Activated CD8-positive, alpha-beta T cell treated with anti-CD3 and anti-CD28 coated beads, Interleukin-2, amount 10 ng/mL, durations not matched to agents 7 days and 5 days (primary cell): ENCODE measurements at regions not wholly inside any gene's neighbourhood (a gene's known extent, or its start where the extent isn't known, plus 50 kb on each side); places are given as distances from the start of the nearest gene placed in this dataset.

Experiments used
- ATAC-seq: fragments of 150-1000 bp; cut with Tn5 transposase; one replicate; pipeline ENCODE4 v1.10.0; 2021; ENCODE audit warnings: moderate library complexity
- CTCF ChIA-PET: fragments of 350-600 bp; sonication (Branson Sonifier 250); formaldehyde crosslinking; loops from one replicate; lab custom pipeline; 2021; ENCODE audit warnings: antibody characterized with exemption; lab: Charles Lee
- POLR2A ChIA-PET: fragments of 350-600 bp; sonication (Branson Sonifier 250); formaldehyde crosslinking; loops from one replicate; lab custom pipeline; 2021; ENCODE audit warnings: antibody characterized with exemption; lab: Charles Lee
- DNase-seq: peaks from one replicate; pipeline ENCODE4 v3.0.0-alpha.2; 2020
- H3K27ac Mint-ChIP-seq: one replicate; pipeline ENCODE4 v1.8.0; 2021; ENCODE audit warnings: mild to moderate bottlenecking, mixed read lengths
- H3K27me3 Mint-ChIP-seq: one replicate; pipeline ENCODE4 v1.8.0; 2021; ENCODE audit warnings: low read depth, mixed read lengths
- H3K36me3 Mint-ChIP-seq: one replicate; pipeline ENCODE4 v1.8.0; 2021; ENCODE audit warnings: low read depth, mixed read lengths
- H3K4me1 Mint-ChIP-seq: one replicate; pipeline ENCODE4 v1.8.0; 2021; ENCODE audit warnings: low read depth, mixed read lengths
- H3K4me3 Mint-ChIP-seq: one replicate; pipeline ENCODE4 v1.8.0; 2021; ENCODE audit warnings: mild to moderate bottlenecking, mixed read lengths
- H3K9me3 Mint-ChIP-seq: one replicate; pipeline ENCODE4 v1.8.0; 2022; ENCODE audit warnings: mixed read lengths; ENCODE audit not compliant: insufficient read depth

DNA sequence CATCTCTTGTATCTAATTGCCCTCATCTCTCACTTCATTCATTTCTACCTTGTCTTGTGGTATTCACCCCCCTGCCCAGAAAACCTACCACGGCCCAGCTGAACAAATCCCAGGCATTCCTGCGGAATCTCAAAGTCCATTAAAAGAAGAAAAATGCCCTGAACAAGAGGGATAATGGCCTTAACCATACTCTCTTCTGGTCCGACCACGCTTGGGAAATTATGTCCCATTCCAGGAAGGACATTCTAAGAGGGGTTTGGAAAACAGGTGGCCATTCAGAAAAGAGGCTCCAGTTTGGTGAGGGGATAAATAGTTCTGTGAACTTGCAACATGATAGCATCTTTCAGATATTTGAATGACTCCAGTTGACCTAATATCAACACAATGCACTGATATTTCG lies 349.9 kb upstream of the ZNF521 start:
- Mint-ChIP-seq H3K36me3 (no peaks in the 10 kb centered on the region), H3K27ac (no peak overlapping the region), H3K4me1 (no peaks in the 10 kb centered on the region), H3K27me3 (no peaks in the 10 kb centered on the region), H3K9me3 (no peaks in the 10 kb centered on the region), H3K4me3 (no peak overlapping the region)
- POLR2A ChIA-PET = no interaction called here
- CTCF ChIA-PET = no interaction called here
- no peak for ATAC-seq
- DNase-seq = no peak

DNA sequence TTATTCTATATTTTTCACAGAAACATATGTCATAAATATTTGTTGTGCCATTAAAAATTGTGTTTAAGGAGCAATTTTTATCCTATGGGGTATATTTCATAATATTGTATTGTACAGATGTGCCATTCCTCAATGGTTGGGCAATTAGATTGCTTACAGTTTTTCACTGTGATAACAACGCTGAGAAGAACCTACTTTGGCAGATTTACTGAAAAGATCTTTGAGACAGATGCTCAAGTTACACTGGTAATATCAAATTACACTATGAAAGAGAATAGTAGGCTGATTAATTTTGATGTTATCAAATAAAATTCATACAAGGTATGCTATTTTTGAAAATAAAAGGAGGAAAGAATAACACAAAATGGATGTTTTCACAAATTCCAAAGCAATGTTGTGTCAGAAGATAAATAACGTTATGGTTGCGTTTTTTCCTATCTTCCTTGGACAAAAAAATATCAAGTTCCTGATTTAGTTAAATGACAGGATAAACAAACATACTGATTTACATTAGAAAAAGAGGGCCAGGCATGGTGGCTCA lies 335.1 kb upstream of the ZNF521 start:
- no peaks in the 10 kb centered on the region for H3K4me1 Mint-ChIP-seq
- H3K9me3 Mint-ChIP-seq = no peaks in the 10 kb centered on the region
- ChIA-PET POLR2A (no interaction called here), CTCF (no interaction called here)
- no peak overlapping the region for H3K4me3 Mint-ChIP-seq
- H3K27me3 Mint-ChIP-seq = no peaks in the 10 kb centered on the region
- H3K36me3 Mint-ChIP-seq = no peaks in the 10 kb centered on the region
- ATAC-seq (no peak), DNase-seq (no peak)
- H3K27ac Mint-ChIP-seq = no peak overlapping the region

DNA sequence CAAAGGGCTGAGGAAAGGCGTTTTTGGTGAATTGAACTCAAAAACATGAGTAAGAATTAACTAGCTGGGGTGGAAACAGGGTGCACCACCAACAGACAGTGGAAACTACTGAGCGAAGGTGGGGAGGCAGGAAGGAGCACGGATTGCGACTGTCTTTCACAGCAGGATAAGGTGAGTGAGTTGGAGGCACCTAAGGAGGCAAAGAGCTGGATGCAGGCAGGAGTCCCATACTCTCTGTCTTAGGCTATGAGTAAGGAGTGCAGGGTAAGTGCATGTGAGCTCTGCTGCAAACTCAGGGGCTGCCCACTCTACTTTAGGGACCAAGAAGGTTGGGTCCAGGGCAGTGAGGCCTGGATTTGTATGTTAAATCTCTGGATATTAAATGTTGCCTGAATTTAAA lies 333.1 kb upstream of the ZNF521 start:
- no peak for ATAC-seq
- Mint-ChIP-seq H3K4me1 (no peaks in the 10 kb centered on the region), H3K36me3 (no peaks in the 10 kb centered on the region), H3K27ac (no peak overlapping the region), H3K27me3 (no peaks in the 10 kb centered on the region), H3K4me3 (no peak overlapping the region), H3K9me3 (no peaks in the 10 kb centered on the region)
- POLR2A ChIA-PET = no interaction called here
- CTCF ChIA-PET = no interaction called here
- DNase-seq = no peak

DNA sequence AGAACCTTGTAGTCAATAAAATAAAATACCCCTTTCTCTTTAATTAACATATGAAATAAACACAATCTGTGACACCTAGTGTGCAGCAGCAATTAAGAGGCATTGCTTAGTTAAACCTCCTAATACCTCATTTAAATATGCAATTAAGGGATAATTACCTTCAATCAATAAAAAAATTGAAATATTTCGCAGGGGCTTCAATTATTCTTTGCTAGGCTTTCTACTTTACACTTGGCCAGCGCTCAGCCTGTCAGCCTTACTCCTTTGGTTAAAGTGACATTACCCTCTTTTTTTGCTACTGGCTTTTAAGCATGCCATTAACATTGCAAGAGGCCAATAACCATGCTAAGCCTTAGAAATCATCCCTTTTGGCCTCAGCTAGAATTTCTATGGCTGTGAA lies 327.5 kb upstream of the ZNF521 start:
- Mint-ChIP-seq H3K27me3 (no peaks in the 10 kb centered on the region), H3K27ac (no peak overlapping the region), H3K9me3 (no peaks in the 10 kb centered on the region), H3K4me3 (no peak overlapping the region), H3K36me3 (no peaks in the 10 kb centered on the region), H3K4me1 (no peaks in the 10 kb centered on the region)
- CTCF ChIA-PET = no interaction called here
- ATAC-seq (no peak), DNase-seq (no peak)
- POLR2A ChIA-PET = no interaction called here

DNA sequence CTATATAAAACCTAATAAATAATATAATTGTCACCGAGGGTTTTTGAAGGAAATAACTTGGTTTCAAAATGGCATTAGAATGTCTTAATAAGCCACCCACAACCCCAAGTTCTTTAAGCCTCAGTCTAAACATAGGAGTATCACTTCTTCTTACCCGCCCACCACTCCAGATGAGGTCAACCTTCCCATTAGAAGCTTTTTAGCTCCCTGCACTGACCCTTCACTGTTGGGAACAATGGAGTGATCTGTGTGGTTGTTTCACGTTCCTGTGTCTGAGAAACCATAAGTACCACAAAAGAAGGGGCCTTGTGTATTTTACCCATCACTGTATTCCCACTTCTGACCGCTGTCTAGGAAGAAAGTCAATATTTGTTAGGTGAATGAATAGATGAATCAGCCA lies 326.3 kb upstream of the ZNF521 start:
- DNase-seq (no peak), ATAC-seq (no peak)
- H3K4me3 Mint-ChIP-seq = no peak overlapping the region
- CTCF ChIA-PET = no interaction called here
- no peak overlapping the region for H3K27ac Mint-ChIP-seq
- H3K36me3 Mint-ChIP-seq = no peaks in the 10 kb centered on the region
- H3K27me3 Mint-ChIP-seq = no peaks in the 10 kb centered on the region
- POLR2A ChIA-PET = no interaction called here
- no peaks in the 10 kb centered on the region for H3K9me3 Mint-ChIP-seq
- H3K4me1 Mint-ChIP-seq = no peaks in the 10 kb centered on the region

DNA sequence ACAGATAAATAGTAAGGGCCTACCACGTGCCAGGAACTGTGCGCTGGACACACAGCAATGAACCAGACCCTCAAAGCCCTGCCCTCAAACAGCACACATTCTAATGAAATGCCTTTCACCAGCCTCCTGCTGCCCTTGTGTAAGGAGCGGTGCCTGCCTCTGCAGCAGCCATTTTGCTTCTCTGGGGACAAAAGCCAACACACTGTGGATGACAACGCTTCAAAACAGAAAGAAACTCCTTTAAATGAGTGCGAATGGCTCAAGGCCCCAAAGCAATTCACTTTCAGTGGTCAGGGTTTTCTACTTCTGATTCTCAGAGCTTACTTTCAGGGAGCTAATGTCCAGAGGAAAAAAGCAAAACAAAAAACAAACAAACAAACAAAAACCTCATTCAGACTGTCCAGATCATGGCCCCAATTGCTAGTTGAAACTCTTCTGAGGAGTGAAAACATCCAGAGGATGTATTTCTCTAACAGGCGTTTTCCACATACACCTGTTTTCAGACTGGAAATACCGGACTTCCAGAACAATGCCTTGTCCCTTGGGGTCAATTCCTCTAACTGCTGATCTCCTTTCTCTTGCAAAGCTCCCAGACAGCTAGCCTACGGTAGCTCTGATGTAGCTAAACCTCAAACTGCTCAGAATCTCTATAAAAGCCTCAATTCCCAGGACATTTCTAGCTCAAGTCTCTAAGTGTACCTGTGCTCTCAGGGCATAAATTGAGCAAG lies 323.3 kb upstream of the ZNF521 start:
- Mint-ChIP-seq H3K4me3 (no peak overlapping the region), H3K4me1 (no peaks in the 10 kb centered on the region), H3K9me3 (no peaks in the 10 kb centered on the region), H3K27ac (no peak overlapping the region), H3K27me3 (no peaks in the 10 kb centered on the region), H3K36me3 (no peaks in the 10 kb centered on the region)
- POLR2A ChIA-PET = no interaction called here
- ATAC-seq (no peak), DNase-seq (no peak)
- CTCF ChIA-PET = no interaction called here

DNA sequence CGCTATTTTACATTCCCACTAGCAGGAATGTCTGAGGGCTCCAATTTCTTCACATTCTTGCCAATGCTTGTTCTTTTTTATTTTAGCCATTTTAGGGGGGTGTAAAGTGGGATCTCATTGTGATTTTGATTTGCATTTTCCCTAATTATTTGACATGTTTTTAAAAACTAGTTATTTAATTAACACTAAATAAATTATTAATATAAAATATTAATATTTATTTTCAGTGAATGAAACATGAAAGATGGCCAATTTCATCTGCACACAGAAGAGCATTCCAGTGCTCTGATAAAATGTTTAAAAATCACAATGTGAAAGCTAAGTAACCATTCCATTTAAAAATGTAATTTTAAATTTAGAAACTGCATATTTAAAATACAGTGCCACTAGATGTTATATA lies 322.2 kb upstream of the ZNF521 start:
- no peaks in the 10 kb centered on the region for H3K9me3 Mint-ChIP-seq
- CTCF ChIA-PET = no interaction called here
- H3K27me3 Mint-ChIP-seq = no peaks in the 10 kb centered on the region
- ATAC-seq (no peak), DNase-seq (no peak)
- H3K36me3 Mint-ChIP-seq = no peaks in the 10 kb centered on the region
- no peak overlapping the region for H3K27ac Mint-ChIP-seq
- H3K4me3 Mint-ChIP-seq = no peak overlapping the region
- no peaks in the 10 kb centered on the region for H3K4me1 Mint-ChIP-seq
- POLR2A ChIA-PET = no interaction called here

DNA sequence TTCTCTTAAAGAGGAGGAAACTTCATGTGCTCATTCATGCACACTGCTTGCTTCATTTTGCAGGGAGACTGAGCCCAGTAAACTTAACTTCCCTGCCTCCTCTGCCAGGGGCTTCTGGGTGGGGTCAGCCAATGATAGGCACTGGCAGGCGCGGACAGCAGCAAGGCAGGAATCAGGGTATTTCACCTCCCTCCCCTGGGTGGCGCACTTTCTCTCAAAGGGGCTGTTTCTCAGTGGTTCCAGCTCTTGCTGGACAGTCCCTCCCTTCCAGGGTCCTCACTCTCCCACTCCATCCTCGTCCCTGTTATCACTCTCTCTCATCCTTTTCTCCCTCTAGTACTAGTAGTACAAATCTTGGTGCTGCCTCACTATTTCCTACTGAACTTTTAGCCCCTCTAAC lies 320.5 kb upstream of the ZNF521 start:
- ChIA-PET POLR2A (no interaction called here), CTCF (no interaction called here)
- Mint-ChIP-seq H3K4me3 (no peak overlapping the region), H3K27me3 (no peaks in the 10 kb centered on the region), H3K9me3 (no peaks in the 10 kb centered on the region), H3K4me1 (no peaks in the 10 kb centered on the region), H3K27ac (no peak overlapping the region), H3K36me3 (no peaks in the 10 kb centered on the region)
- DNase-seq (no peak), ATAC-seq (no peak)

DNA sequence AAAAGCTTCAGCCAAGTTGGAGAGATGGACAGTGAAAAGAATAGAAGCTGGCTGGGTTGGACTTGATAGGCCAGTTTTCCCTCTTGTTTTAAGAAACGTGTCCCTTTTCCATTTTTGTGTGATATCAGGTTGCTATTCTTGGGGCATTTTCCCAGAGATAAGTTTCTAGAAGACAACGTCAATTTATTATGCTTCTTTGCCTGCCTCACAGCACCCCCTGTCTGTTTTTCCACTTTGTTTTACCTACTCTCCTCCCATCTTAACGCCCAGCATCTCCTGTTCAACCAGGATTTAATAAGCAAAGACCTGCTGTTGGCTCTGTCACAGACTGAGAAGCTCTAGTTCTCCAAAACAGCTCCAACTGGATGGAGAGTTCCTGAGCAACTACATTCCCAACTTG lies 317.8 kb upstream of the ZNF521 start:
- ATAC-seq (no peak), DNase-seq (no peak)
- no peaks in the 10 kb centered on the region for H3K4me1 Mint-ChIP-seq
- no peak overlapping the region for H3K4me3 Mint-ChIP-seq
- H3K9me3 Mint-ChIP-seq = no peaks in the 10 kb centered on the region
- no peak overlapping the region for H3K27ac Mint-ChIP-seq
- no peaks in the 10 kb centered on the region for H3K27me3 Mint-ChIP-seq
- no peaks in the 10 kb centered on the region for H3K36me3 Mint-ChIP-seq
- CTCF ChIA-PET = no interaction called here
- POLR2A ChIA-PET = no interaction called here

DNA sequence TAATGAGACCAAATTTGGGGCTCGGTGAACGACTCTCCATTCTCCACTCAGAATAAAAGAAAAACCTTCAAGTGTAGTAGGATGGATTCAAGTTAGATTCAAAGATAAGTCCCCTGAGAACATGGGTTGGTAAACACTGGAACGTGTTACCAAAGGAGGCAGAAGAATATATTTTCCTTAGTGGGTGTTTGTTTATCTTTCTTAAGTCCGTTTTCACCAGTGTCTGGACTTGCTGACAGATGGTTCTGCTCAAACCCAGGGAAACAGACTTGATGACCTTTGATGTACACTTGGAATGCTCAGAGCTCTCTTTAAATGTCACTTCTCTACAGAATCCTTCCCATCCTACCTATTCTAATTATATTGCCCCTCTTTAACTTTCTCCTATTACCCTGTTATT lies 310.3 kb upstream of the ZNF521 start:
- no peaks in the 10 kb centered on the region for H3K27me3 Mint-ChIP-seq
- no peaks in the 10 kb centered on the region for H3K36me3 Mint-ChIP-seq
- H3K9me3 Mint-ChIP-seq = no peaks in the 10 kb centered on the region
- DNase-seq (no peak), ATAC-seq (no peak)
- no peak overlapping the region for H3K27ac Mint-ChIP-seq
- ChIA-PET POLR2A (no interaction called here), CTCF (no interaction called here)
- H3K4me3 Mint-ChIP-seq = no peak overlapping the region
- no peaks in the 10 kb centered on the region for H3K4me1 Mint-ChIP-seq

DNA sequence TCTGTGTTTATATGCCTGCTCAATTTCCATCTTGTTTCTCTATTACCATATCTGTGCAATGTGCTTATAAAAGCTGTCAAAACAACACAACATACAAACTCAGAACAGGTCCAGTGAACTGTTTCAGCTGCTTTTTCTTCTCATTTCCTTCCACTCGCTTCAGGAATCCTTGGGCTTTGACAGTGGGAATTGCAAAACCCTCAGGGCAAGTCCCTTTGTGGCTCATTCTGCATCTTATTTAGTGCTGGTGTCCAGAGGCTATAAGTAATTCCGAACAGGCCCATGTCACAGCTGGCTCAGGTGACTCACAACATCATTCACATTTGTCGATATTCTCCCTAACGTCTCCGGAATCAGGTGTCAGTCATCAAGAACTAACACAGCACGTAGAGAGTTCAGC lies 309.9 kb upstream of the ZNF521 start:
- ChIA-PET CTCF (no interaction called here), POLR2A (no interaction called here)
- H3K27ac Mint-ChIP-seq = no peak overlapping the region
- no peaks in the 10 kb centered on the region for H3K27me3 Mint-ChIP-seq
- H3K4me1 Mint-ChIP-seq = no peaks in the 10 kb centered on the region
- H3K4me3 Mint-ChIP-seq = no peak overlapping the region
- H3K36me3 Mint-ChIP-seq = no peaks in the 10 kb centered on the region
- ATAC-seq = no peak
- no peaks in the 10 kb centered on the region for H3K9me3 Mint-ChIP-seq
- DNase-seq = no peak

DNA sequence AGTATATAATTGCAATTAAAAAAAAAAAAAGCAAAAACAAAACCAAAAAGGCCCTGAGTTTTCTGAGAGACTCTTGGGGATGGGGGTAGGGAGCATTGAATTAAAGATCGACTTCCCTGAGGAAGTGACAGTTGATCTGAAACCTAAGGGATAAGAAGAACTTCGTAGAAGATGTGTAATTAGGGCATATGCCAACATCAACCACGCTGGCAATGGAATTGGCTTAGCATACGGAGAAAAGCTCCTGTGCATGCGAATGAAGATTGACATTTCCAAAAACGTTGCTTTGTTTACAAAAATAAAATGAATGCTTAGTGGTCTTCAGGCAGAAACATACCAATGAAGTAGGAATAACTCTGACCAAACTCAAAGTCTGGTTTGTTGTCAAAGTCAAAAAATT lies 307.6 kb upstream of the ZNF521 start:
- ATAC-seq = no peak
- no peak for DNase-seq
- no peaks in the 10 kb centered on the region for H3K9me3 Mint-ChIP-seq
- H3K4me3 Mint-ChIP-seq = no peak overlapping the region
- no peaks in the 10 kb centered on the region for H3K27me3 Mint-ChIP-seq
- H3K27ac Mint-ChIP-seq = no peak overlapping the region
- H3K36me3 Mint-ChIP-seq = no peaks in the 10 kb centered on the region
- POLR2A ChIA-PET = no interaction called here
- H3K4me1 Mint-ChIP-seq = no peaks in the 10 kb centered on the region
- CTCF ChIA-PET = no interaction called here

DNA sequence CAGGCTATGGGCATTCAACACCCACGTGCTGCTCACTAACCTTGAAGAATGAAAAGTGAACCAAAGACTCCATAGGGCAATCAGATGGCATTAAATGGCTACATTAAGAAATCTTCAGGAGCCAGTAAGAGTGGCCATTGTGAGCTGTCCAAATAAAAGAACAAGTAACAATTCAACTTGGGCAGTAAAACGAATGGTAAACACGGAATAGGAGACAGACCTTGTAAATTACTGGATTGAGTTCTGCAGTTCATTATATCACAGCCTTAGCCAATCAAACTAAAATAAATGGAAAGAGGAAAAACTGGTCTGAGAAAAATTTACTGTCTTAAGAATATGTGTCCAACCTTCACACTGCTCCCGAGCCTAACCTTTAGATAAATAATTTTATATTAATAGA lies 306.5 kb upstream of the ZNF521 start:
- no peaks in the 10 kb centered on the region for H3K36me3 Mint-ChIP-seq

More for the DNA sequence above, 306.5 kb upstream of the ZNF521 start:
- ATAC-seq (no peak), DNase-seq (no peak)
- ChIA-PET POLR2A (no interaction called here), CTCF (no interaction called here)
- no peak overlapping the region for H3K4me3 Mint-ChIP-seq
- no peak overlapping the region for H3K27ac Mint-ChIP-seq
- H3K4me1 Mint-ChIP-seq = no peaks in the 10 kb centered on the region
- no peaks in the 10 kb centered on the region for H3K9me3 Mint-ChIP-seq
- no peaks in the 10 kb centered on the region for H3K27me3 Mint-ChIP-seq
